HG03575 (cell line): ENCODE measurements at regions not wholly inside any gene's neighbourhood (a gene's known extent, or its start where the extent isn't known, plus 50 kb on each side); places are given as distances from the start of the nearest gene placed in this dataset.

Experiments used
- ATAC-seq: cut with Tn5 transposase; IDR thresholded peaks from one replicate; pipeline ENCODE4 v1.9.1; 2021; ENCODE audit not compliant: unreplicated experiment, insufficient number of reproducible peaks, low FRiP score; ENCODE audit errors: extremely low read depth

DNA sequence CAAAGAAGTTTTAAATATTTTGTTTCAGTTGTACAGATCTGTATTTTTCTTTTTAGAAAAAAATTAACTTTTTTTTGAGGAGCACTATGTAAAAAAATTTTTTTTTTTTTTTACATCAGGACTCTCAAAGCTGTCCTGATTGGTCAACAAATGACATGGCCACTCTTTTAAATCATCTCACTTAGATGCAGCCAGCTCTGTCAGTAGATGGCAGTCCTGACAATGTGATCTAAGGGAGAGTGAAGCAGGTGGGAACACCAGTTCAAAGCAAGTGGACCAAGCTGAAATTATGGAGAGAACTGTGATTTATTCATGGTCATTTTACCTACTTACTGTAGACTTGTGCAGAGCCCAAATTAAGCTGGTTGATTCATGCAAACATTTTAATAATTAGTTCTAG is 174.7 kb upstream of the GPRIN3 start:
- peak; percentile 86 for ATAC-seq

DNA sequence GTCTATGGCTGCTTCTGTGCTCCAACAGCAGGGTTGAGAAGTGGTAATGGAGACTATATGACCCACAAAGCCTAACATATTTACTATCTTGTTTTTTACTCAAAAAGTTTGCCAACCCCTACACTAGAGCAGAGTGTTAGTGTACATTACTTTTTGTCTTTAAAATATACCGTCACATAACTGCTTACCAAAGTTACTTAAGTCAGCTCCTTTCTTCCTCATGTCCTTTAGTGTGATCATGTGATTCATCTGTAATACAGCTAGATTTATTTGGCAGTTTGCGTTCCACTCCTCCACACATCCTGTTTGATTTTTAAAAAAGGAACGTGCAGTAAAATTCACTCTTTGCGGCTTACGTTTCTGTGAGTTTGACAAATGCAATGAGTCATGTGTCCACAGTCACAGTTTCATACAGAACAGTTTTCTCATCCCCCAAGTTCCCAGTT is 162.4 kb upstream of the GPRIN3 start:
- peak; percentile 93 for ATAC-seq

DNA sequence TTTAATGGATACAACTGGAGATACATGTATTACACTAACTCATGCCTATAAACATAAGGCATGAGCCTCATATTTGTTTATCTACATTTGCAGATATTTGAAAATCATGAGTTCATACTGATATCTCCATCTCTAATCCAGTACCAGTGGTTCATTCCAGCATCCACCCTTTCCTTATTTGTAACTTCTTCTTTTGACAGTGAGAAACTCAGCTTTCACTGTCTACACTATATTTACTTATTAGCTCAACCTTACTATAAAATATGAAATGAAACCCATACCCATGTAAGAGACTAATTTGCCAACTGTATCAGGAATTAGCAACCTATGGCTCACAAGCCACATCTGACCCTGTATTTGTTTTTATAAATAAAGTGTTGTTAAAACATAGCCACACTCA is 161.9 kb upstream of the GPRIN3 start:
- peak; percentile 5 for ATAC-seq

DNA sequence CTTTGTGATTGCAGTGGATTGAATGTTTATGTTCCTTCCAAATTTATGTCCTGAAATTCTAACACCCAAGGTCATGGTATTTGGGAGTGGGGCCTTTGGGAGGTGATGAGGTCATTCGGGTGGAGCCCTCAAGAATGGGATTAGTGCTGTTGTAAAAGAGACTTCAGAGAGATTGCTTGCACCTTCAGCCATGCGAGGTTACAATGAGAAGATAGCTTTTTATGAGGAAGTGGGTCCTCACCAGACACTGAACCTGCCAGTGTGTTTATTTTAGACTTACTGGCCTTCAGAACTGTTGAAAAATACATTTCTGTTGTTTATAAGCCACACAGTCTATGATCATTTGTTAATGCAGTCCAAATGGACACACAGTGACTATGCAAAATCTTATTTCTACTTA is 161.0 kb upstream of the GPRIN3 start:
- ATAC-seq: no peak

DNA sequence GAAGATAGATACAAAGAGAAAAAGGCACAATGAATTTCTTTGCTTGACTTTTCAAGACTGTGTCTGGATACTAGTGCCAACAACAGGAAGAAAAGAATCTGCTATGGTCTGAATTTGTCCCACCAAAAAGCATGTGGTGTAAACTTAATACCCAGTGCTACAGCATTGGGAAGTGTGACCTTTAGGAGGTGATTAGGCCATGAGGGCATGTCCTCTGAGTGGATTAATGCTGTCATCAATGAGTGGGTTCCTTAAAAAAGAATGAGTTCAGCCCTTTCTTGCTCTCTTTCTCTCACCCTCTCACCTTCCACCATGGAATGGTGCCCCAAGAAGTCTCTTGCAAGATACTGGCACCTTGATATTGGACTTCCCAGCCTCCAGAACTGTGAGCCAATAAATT is 155.7 kb upstream of the GPRIN3 start:
- no peak for ATAC-seq

DNA sequence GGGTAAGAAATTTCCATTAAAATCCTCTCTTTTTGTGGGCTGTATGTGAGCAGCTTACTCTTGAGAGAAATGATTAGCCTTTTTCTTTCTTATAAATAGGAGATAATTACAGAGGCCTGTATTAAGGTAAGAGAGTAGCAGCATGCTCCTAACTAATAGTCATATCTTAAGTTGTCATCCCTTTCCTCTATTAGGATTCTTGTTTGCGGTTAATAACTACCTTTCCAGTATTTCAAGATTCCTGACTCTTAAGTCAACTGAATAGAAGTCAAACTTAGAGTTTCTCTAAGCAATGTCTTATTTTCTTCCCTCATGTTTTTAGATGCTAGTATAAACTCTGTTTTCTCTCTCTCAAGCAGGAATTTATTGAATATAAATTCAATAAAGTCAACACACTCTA is 139.9 kb upstream of the GPRIN3 start:
- ATAC-seq: no peak

DNA sequence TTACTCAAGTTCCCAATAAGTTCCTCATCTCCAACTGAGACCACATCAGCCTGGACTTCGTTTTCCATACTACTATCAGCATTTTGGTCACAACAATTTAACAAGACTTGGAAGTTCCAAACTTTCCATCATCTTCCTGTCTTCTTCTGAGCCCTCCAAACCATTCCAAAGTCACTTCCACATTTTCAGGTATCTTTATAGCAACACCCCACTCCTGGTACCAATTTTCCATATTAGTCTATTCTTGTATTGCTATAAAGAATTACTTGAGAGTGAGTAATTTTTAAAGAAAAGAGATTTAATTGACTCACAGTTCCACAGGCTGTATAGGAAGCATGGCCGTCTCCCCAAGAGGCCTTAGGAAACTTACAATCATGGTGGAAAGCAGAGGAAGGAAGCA is 138.6 kb upstream of the GPRIN3 start:
- ATAC-seq: no peak

DNA sequence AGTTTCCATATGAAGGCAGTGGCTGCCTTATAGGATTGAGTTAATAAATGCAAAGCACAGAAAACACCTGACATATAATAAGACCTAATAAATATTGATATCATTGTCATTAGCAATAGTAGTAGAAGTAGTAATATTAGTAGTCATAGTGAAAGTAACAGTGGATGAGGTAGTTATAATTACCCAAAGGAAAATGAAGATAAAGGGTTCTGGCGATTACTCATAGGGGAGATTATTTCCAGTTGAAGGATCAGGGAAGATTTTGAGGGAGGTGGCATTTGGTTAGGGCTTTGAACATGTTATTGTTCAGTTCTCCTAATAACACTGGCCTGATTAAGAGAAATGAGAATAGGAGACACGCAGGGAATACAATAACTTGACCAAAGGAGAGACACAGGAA is 131.9 kb upstream of the GPRIN3 start:
- no peak for ATAC-seq

DNA sequence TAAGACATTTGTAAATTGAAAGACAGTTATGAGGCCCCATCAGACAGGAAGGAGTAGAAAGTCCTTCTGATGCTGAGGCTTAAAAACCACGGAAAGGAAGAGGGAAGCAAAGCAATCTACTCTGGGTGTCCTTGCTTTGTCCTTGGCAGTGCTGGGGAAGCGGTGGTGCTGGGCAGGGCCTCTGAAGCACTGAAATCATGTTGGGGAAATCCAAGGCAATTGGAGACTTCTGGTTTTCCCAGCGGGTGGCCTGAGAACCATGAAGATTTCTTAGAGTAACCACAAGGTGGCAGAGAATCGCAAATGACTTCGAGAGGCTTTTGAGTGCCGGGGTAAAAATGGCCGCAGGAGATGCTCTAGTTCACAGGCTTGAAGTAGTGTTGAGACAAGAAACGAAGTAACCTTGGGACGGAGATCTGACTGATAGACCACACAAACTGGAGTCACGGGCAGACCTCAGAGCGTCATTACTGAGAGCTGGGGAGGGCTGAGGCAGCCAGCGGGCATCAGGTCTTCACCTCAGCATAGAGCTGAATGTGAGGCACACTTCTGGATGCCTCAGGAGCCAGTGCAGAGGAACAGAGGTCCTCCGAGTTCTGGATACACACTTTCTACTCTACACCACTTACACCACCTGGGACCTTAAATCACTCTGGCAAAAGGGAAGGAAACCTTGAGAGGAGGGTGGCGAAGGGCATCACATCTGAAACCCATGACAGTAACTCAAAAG is 130.7 kb upstream of the GPRIN3 start:
- ATAC-seq: peak; percentile 72

DNA sequence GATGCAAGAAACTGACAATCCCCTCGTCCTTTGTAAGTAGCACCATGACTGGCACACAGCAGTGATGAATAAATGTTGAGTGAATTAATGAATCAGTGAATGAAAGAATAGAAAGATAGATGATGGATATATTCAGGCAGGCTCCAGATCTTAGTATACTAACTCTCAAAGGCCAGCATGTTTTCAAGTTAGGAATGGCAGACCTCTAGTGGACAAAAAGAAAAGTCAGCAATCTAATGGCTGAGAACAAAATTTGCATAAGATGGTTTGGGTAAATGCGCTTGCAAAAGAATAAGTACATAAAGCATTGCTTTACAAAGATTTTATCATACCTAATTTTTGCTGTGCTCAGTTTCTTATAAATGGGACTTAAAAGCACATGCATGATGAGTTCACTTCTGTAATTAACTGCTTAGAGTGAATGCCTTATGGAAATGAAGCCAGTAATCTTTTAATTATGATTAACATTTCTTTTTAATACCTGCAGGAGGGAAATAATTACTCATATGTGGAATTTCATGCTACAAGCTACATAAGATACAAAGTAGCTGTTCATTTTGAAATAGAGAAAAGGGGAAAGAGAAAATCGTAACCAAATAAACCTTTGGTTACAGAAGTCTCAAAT is 126.9 kb upstream of the GPRIN3 start:
- ATAC-seq: no peak

DNA sequence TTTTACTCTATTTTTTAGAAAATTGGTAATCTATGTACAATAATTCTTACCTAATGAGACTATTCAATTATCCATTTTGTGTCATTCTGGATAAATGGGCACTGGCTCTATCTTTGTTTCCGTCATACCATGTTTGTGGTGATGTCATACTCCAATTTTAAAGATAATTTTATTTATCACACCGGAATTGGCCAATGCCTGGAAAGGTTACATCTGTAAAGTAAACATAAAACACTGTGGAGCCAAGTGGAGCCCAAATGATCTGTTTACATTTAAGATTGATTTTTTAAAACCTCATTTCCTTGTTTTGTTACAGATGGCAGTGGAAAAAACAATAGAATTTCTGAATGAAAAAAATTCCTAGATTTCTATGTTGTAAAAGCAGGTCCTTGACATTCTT is 120.2 kb upstream of the GPRIN3 start:
- ATAC-seq: no peak

DNA sequence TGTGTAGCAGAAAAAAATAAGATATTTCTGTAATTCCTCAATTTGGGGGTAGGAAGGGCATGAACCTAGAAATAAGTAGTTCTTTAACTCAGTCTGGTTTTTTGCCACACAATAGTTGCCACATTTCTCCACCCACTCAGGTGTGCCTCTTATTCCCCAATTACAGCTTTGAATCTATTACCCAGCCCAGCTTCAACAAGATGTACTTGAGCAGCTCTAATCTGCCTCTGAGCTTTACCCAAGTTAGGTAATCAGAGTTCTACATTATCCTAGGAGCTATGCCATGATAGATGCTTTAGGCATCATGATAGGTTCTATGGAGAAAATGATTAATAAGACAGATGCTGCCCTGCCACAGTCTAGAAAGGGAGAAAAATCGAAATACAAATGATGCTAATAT is 117.4 kb upstream of the GPRIN3 start:
- ATAC-seq: no peak

DNA sequence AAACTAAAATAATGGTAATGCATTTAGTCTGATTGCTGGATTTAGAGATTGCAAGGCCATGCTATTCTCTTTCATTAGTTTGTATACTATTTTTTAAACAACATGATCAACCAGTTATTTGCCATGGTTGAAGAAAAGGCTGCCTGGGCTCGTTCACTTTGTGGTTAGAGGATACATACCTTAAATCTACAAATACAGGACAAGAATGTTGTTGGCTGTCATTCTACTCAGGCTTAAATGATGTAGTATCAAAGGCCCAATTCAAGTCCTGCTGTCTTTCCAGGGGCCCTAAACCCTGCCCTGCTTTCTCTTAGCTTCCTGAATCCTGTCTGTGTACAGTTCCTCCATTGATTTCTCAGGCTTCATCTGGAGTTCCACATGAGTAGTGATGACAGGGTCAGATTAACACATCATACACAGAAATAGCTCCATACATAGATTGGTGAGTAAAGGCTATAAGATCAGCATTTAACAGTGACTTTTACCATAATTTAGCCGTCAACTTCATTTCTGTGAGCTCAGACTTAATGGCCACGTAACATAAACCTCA is 114.9 kb upstream of the GPRIN3 start:
- ATAC-seq: no peak

DNA sequence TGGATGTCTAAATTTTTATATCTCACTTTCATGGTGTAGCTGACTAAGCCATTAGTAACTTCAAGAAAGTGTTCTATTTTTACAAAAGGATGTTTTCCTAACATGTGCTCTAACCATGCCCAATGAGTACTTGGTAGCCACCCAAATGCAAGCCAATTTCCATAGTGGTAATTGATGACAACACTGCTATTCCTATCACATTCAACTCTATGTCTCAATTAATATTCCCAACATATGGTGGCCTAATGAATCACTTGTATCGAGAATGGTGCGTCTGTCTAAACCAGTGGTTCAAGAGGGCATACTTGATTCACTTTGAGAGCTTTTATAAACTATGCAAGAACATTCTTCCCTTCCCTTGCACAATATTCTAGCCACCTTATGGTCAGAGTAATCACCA is 112.9 kb upstream of the GPRIN3 start:
- ATAC-seq: no peak

DNA sequence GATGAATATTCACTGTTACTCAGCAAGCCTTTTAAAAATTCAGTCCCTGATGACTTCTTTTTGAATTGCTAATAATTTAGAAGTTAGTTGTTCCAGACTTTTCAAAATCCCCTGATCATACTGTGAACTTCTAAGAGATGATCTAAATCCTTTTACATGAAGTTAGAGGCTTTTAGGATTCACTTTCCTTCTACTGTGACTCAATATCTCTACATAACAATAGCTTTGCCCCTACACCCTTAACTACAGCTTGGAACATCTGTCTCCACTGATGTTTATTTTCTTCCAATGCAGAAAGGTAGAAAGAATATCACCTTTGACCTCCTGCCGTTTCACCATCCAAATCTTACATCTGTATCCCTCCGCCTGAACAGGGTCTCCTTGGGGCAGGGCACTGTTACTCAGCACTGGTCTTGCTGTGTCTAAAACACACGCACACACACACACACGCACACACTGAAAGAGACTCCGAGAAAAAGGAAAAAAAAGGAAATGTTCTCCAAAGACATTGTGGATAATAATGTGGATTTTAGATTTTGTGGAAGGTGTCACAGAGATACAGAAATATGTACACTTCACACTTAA is 111.6 kb upstream of the GPRIN3 start:
- no peak for ATAC-seq

DNA sequence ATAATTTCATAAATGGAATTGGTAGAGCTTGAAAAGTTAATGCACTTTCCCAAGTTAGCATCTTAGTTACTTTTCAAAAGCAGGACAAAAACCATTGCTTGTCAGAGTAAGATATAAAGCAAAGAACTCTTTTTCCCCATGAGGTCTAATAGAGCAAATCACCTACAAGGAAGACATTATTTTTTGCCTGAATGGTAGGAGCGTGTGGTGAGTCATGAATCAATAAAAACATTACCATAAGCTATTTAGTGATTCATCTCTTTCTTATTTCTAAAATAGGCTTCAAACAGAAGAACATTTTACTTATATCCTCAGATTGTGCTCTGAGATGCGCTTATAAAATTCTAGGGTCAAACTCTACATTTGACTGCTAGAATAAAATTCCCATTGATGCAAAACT is 109.4 kb upstream of the GPRIN3 start:
- ATAC-seq: no peak

DNA sequence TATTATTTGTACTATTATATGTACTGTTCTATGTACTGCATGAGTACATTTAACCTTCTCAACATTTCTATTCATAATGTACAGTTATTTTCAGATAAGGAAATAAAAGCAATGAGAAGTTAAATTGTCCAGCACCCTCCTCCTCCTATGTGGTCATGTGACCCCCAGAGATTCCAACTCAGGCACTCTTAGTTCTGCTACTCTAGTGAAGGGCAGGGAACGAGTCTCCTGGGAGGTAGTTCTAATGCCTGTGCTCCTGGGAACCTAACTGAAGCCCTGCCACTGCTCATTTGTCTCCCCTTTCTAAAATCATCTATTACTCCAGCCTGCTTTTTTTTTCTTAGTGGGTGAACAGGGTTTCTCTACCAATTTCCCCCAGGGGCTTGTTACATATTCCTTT is 105.9 kb upstream of the GPRIN3 start:
- ATAC-seq: no peak

DNA sequence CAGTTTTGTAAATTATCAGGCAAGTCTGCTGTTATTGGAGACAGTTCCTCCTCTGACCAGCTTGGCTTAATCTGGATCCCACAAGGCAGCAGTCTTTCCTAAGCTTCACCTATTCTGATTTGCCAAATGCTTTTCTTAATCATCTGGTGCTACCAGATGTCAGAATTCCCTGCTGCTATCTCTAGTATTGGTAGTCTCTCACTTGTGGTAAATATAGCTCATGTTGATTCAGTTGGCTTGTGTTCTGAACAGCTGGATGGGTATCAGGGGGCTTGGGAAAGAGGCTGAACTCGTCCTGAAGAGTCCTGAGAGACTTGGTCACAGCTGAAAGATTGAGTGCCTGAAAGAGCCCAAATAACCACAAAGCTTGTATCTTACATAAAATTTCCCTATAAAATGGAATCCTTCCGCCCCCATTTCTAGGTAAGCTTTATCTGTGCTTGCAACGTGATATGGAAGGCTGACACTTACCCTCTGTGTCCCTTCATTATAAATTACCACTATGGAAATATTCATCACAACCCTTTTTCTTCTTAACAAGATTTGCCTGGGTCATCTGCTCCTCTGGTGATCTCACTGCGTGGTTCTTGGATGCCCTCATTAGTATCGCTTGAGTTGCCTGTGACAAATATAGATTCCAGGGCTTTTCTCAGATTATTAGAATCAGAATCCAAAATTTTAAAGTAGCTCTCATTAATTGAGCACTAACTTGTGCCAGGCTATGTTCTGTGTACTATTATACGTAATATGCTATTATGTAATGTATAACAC is 104.1 kb upstream of the GPRIN3 start:
- no peak for ATAC-seq

DNA sequence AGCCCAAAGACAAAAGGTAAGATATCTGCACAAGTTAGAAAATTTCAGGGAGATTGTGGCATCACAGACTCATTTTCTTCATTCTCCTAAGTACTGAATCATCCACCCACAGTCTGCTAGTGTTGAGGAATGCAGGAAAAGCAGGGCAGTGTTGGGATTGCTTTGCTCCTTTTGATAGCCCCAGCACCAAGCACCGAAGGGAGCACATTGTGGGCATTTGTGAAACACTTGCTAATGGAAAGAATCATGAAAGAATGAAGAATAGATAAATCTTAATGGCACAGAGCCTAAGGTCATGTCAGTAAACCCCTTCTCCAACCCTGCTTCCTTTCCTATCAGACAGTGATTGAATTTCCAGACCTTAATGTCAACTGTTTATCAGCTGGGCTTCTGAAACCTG is 103.1 kb upstream of the GPRIN3 start:
- ATAC-seq: no peak

DNA sequence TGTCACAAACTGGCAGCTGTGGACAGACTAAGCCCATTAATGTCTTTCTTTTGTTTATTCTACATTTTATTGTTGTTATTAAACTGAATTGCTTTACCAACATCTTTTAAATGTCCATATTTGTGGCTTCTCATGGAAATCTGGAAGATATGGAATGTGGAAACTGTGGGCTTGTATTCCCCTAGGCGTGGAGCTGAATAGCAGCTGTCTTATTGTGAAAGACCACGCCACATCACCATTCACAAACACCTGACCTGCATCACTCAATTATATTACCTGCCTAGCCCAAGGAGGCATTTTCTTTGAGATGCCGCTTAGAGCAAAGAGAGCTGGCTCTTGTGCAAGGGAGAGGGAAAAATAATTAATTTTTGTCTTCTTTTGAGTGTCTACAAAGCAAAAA is 96.9 kb upstream of the GPRIN3 start:
- ATAC-seq: no peak
